ES-I3 (cell line): ENCODE measurements at regions not wholly inside any gene's neighbourhood (a gene's known extent, or its start where the extent isn't known, plus 50 kb on each side); places are given as distances from the start of the nearest gene placed in this dataset.

Experiments used
- H3K36me3 ChIP-seq: 2 replicates; pipeline ENCODE4 v1.6.1; 2013; ENCODE audit warnings: mild to moderate bottlenecking, low read length, control low read depth, moderate library complexity; ENCODE audit not compliant: insufficient read depth
- H3K4me1 ChIP-seq: 2 replicates; pipeline ENCODE4 v1.6.1; 2013; ENCODE audit warnings: mild to moderate bottlenecking, control low read depth, low read length; ENCODE audit not compliant: insufficient read depth
- H3K9ac ChIP-seq: 2 replicates; pipeline ENCODE4 v1.6.1; 2013; ENCODE audit warnings: low read depth, mild to moderate bottlenecking, low read length, moderate library complexity
- H3K9me3 ChIP-seq: 2 replicates; pipeline ENCODE4 v1.6.1; 2013; ENCODE audit warnings: mild to moderate bottlenecking, low read length, moderate library complexity; ENCODE audit not compliant: control insufficient read depth, insufficient read depth

DNA sequence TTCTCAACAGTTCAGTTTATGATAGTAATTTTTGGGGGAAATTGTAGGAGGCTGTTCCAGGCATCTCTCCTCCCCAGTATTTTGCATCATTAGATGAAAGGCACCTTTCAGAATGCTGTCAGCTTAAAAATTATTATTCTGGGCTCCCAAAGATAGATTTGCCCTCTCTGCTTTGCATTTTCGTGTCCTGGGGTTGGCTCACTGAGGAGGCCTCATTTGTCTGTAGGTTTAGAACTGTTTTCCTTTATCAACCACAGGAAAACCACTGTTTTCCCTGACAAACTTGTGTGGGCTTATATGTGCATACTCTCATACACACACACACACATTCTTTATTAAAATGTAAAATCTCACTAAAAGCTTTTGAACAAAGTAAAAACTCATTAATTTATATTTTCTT is 197.2 kb upstream of the VCX3A start:
- no peak overlapping the region for H3K9ac ChIP-seq
- H3K36me3 ChIP-seq = no peaks in the 10 kb centered on the region
- no peaks in the 10 kb centered on the region; the same call in 1 of the 2 replicates for H3K4me1 ChIP-seq

DNA sequence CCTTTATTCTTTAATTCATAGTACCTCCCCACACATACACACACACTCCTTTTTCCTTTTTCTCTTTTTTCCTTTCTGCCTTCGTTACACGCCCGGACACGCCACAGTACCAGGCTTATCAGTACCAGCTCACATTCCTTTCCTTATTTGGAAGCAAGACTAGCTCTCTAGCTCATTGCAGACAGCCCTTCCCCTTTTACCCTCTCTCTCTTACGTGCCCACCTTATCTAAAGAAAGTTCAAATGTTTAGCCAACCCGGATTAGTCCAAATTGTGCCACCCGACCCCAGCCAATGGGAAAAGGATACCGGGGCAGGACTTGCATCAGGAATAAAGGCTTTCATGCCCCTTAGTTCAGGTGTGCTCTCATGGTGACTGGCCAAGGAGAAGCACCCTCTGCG is 194.7 kb upstream of the VCX3A start:
- Histone ChIP-seq H3K9me3 (no peaks in the 10 kb centered on the region), H3K9ac (no peak overlapping the region), H3K36me3 (no peaks in the 10 kb centered on the region), H3K4me1 (no peaks in the 10 kb centered on the region)

More for the DNA sequence above, 197.2 kb upstream of the VCX3A start:
- no peaks in the 10 kb centered on the region for H3K9me3 ChIP-seq

- H3K9ac ChIP-seq = no peak overlapping the region
- H3K36me3 ChIP-seq = no peaks in the 10 kb centered on the region
- H3K4me1 ChIP-seq = no peaks in the 10 kb centered on the region
These were observed 183.8 kb upstream of the VCX3A start for GRCh38 chrX:6718766-6719165.

GRCh38 chrX:6708676-6709380 is 173.9 kb upstream of the VCX3A start:
- H3K9me3 ChIP-seq = peaks cover 24% of the 10 kb centered on the region
- H3K9ac ChIP-seq = no peak overlapping the region
- no peaks in the 10 kb centered on the region; the same call in 1 of the 2 replicates for H3K36me3 ChIP-seq
- H3K4me1 ChIP-seq = peaks cover 7% of the 10 kb centered on the region

More at GRCh38 chrX:6718766-6719165, 183.8 kb upstream of the VCX3A start:
- no peaks in the 10 kb centered on the region for H3K9me3 ChIP-seq

- Histone ChIP-seq H3K4me1 (peaks cover 7% of the 10 kb centered on the region), H3K9me3 (peaks cover 24% of the 10 kb centered on the region), H3K9ac (no peak overlapping the region), H3K36me3 (no peaks in the 10 kb centered on the region; the same call in 1 of the 2 replicates)
These were observed 173.1 kb upstream of the VCX3A start for GRCh38 chrX:6708041-6708440.

DNA sequence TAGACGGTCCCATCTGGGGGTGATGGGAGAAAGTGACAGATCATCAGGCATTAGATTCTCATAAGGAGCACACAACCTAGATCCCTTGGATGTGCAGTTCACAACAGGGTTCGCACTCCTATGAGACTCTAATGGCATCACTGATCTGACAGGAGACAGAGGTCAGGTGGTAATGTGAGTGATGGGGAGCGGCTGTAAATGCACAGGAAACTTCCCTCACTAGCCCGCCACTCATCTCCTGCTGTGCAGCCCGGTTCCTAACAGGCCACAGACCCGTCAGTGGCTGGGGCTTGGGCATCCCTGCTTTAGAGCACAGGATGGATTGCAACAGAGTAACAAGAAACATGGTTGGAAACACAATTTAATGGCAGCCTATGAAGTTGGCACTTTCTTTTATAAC is 172.6 kb upstream of the VCX3A start:
- Histone ChIP-seq H3K9me3 (peaks cover 24% of the 10 kb centered on the region), H3K9ac (no peak overlapping the region), H3K36me3 (no peaks in the 10 kb centered on the region; the same call in 1 of the 2 replicates), H3K4me1 (peaks cover 7% of the 10 kb centered on the region)

DNA sequence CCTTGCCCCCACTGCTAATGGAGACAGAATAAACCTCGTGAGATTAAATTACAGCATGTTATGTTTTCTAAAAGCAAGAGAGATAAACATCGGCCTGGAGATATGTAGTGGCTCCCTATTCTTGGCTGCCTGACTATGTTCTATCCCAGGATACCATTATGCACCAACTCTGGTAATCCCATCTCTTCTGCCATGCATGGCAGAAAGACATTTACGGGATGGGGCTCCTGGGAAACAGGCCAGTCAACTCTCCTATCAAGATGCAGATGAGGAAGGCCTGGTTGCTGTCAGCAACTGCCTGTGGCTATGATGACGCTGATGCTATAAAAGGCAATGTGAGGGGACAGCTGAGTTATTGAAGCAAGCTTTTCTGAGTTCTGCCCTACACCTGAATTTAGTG is 166.2 kb upstream of the VCX3A start:
- no peaks in the 10 kb centered on the region for H3K36me3 ChIP-seq
- peaks cover 8% of the 10 kb centered on the region for H3K9me3 ChIP-seq
- no peak overlapping the region for H3K9ac ChIP-seq
- H3K4me1 ChIP-seq = no peaks in the 10 kb centered on the region

GRCh38 chrX:6695717-6696116 is 160.8 kb upstream of the VCX3A start:
- H3K4me1 ChIP-seq = peaks cover 25% of the 10 kb centered on the region
- no peaks in the 10 kb centered on the region for H3K36me3 ChIP-seq
- no peak overlapping the region; the same call in 1 of the 2 replicates for H3K9ac ChIP-seq
- no peaks in the 10 kb centered on the region for H3K9me3 ChIP-seq

DNA sequence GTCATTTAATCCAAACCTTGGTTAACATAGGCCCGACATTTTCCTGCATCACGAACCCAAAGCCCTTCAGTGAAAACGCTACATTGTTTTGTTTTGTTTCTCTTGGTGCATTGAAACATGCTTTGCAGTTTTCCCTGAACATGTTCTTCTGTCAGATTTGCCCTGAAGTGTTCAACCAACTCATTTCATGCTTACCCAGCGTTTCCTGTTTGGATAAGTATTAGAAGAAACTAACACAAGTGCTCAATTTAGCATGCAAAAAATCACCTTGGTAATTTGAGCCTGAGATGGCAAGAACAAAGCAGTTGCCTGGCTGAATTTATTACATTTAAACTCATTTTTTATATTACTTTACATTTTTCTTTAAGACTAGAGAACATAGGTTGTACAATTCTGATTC is 160.1 kb upstream of the VCX3A start:
- Histone ChIP-seq H3K9ac (no peak overlapping the region), H3K9me3 (no peaks in the 10 kb centered on the region), H3K36me3 (no peaks in the 10 kb centered on the region), H3K4me1 (peaks cover 25% of the 10 kb centered on the region)

- no peak overlapping the region for H3K9ac ChIP-seq
- H3K9me3 ChIP-seq = no peaks in the 10 kb centered on the region
- H3K36me3 ChIP-seq = no peaks in the 10 kb centered on the region
- H3K4me1 ChIP-seq = peaks cover 25% of the 10 kb centered on the region
These were observed 159.3 kb upstream of the VCX3A start for GRCh38 chrX:6694221-6694620.

GRCh38 chrX:6693051-6693450 is 158.1 kb upstream of the VCX3A start:
- no peaks in the 10 kb centered on the region for H3K9me3 ChIP-seq
- H3K4me1 ChIP-seq = peaks cover 25% of the 10 kb centered on the region
- H3K9ac ChIP-seq = no peak overlapping the region
- no peaks in the 10 kb centered on the region for H3K36me3 ChIP-seq

- Histone ChIP-seq H3K9ac (no peak overlapping the region), H3K4me1 (no peaks in the 10 kb centered on the region), H3K36me3 (no peaks in the 10 kb centered on the region), H3K9me3 (peaks cover 8% of the 10 kb centered on the region)
These were observed 150.6 kb upstream of the VCX3A start for GRCh38 chrX:6685489-6685888.

DNA sequence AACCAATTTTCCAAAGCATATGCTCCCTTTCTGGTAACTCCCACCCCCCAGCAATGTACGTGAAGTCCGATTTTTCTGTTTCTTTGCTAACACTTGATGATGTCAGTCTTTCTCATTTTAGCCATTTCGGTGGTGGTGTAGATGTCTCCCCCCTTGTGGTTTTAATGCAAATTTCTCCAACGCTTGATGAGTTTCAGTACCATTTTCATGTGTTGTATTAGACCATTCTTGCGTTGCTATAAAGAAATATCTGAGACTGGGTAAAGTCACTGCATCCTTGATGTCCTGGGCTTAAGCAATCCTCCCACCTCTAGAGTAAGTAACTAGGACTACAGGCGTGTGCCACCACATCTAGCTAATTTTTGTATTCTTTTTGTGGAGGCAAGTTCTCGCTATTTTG is 148.4 kb upstream of the VCX3A start:
- peaks cover 8% of the 10 kb centered on the region for H3K9me3 ChIP-seq
- no peak overlapping the region for H3K9ac ChIP-seq
- H3K36me3 ChIP-seq = no peaks in the 10 kb centered on the region
- H3K4me1 ChIP-seq = no peaks in the 10 kb centered on the region

- peaks cover 8% of the 10 kb centered on the region for H3K9me3 ChIP-seq
- H3K9ac ChIP-seq = no peak overlapping the region
- no peaks in the 10 kb centered on the region for H3K4me1 ChIP-seq
- H3K36me3 ChIP-seq = no peaks in the 10 kb centered on the region
These were observed 146.7 kb upstream of the VCX3A start for GRCh38 chrX:6681521-6682145.

DNA sequence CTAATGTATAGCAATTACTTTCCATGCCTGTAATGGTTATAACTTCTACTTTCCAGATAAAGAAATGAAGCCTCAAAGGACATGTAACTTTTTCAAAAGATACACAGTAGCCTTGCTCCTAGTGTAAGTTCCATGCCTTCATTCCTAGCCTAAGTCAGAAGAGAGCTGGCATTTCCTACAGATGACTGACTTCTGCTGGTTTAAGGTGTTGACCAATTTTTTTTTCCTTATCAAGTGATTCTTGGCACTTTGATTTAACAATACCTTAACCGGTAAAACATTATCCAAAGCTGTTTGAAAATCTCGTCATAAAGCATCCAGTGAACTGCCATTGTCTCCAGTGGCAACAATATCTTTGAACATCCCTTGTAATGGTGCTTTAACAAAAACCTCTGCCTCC is 145.1 kb upstream of the VCX3A start:
- Histone ChIP-seq H3K9me3 (peaks cover 8% of the 10 kb centered on the region), H3K36me3 (no peaks in the 10 kb centered on the region), H3K9ac (no peak overlapping the region), H3K4me1 (no peaks in the 10 kb centered on the region)
